Activated CD8-positive, alpha-beta memory T cell treated with anti-CD3 and anti-CD28 coated beads, Interleukin-2, amount 50 U/mL, for 24 hours (primary cell): ENCODE measurements at regions not wholly inside any gene's neighbourhood (a gene's known extent, or its start where the extent isn't known, plus 50 kb on each side); places are given as distances from the start of the nearest gene placed in this dataset.
"Not testable (repeated sequence)": the region's sequence is repeated elsewhere in the genome, so short reads cannot be mapped to it uniquely, and the experiment has no call there.

Experiments used
- DNase-seq: peaks from one replicate; pipeline ENCODE4 v3.0.0-alpha.2; 2020; ENCODE audit errors: extremely low read depth

- DNase-seq: not testable (repeated sequence)
These were observed 119.5 kb downstream of the IGLL1 start for GRCh38 chr22:23460517-23461031.

GRCh38 chr22:23459645-23460516 is 120.2 kb downstream of the IGLL1 start:
- not testable (repeated sequence) for DNase-seq

GRCh38 chr22:23458663-23459541 is 121.2 kb downstream of the IGLL1 start:
- DNase-seq: no peak

GRCh38 chr22:23457380-23457985 is 122.6 kb downstream of the IGLL1 start:
- no peak for DNase-seq

- not testable (repeated sequence) for DNase-seq
These were observed 123.3 kb downstream of the IGLL1 start for GRCh38 chr22:23456666-23457379.

GRCh38 chr22:23454345-23454744 is 125.7 kb downstream of the IGLL1 start:
- not testable (repeated sequence) for DNase-seq

GRCh38 chr22:23453277-23453676 is 126.8 kb downstream of the IGLL1 start:
- no peak for DNase-seq

- DNase-seq: no peak
These were observed 127.7 kb downstream of the IGLL1 start for GRCh38 chr22:23452231-23453010.

GRCh38 chr22:23451452-23452230 is 128.4 kb downstream of the IGLL1 start:
- not testable (repeated sequence) for DNase-seq

GRCh38 chr22:23450821-23451220 is 129.3 kb downstream of the IGLL1 start:
- not testable (repeated sequence) for DNase-seq

GRCh38 chr22:23450434-23450795 is 129.7 kb downstream of the IGLL1 start:
- DNase-seq: no peak

- DNase-seq: not testable (repeated sequence)
These were observed 130.2 kb downstream of the IGLL1 start for GRCh38 chr22:23449748-23450433.

- DNase-seq: not testable (repeated sequence)
These were observed 131.4 kb downstream of the IGLL1 start for GRCh38 chr22:23448499-23449288.

GRCh38 chr22:23446796-23447350 is 133.2 kb downstream of the IGLL1 start:
- DNase-seq: no peak

- not testable (repeated sequence) for DNase-seq
These were observed 133.9 kb downstream of the IGLL1 start for GRCh38 chr22:23446194-23446593.

- not testable (repeated sequence) for DNase-seq
These were observed 136.2 kb downstream of the IGLL1 start for GRCh38 chr22:23443905-23444304.

- DNase-seq: not testable (repeated sequence)
These were observed 140.5 kb downstream of the IGLL1 start for GRCh38 chr22:23439581-23439980.

GRCh38 chr22:23438216-23438615 is 141.9 kb downstream of the IGLL1 start:
- DNase-seq: no peak
